ENCODE measurements at regions not wholly inside any gene's neighbourhood (a gene's known extent, or its start where the extent isn't known, plus 50 kb on each side); places are given as distances from the start of the nearest gene placed in this dataset.

GRCh38 chr20:23214903-23215302 lies 128.8 kb upstream of the CD93 start:
- no peaks in the 10 kb centered on the region for H3K27me3 ChIP-seq (ENCODE audit: insufficient read depth, poor library complexity, severe bottlenecking)
- no peaks in the 10 kb centered on the region for H3K4me1 ChIP-seq (ENCODE audit: insufficient read depth, poor library complexity, severe bottlenecking)
- no peaks in the 10 kb centered on the region for H3K36me3 ChIP-seq (ENCODE audit: low read depth)
- no peak for TF ChIP-seq CTCF (IDR thresholded peaks at IDR 0.05; ENCODE audit: poor library complexity, severe bottlenecking)
- no peaks in the 10 kb centered on the region for H3K9me3 ChIP-seq (ENCODE audit: severe bottlenecking)
- H3K27ac ChIP-seq (ENCODE audit: poor library complexity, severe bottlenecking), result no peak overlapping the region
- H3K4me3 ChIP-seq (ENCODE audit: severe bottlenecking), result no peak overlapping the region
- ATAC-seq (ENCODE audit: low read depth) (no peak), DNase-seq (ENCODE audit: low spot score) (no peak)

DNA sequence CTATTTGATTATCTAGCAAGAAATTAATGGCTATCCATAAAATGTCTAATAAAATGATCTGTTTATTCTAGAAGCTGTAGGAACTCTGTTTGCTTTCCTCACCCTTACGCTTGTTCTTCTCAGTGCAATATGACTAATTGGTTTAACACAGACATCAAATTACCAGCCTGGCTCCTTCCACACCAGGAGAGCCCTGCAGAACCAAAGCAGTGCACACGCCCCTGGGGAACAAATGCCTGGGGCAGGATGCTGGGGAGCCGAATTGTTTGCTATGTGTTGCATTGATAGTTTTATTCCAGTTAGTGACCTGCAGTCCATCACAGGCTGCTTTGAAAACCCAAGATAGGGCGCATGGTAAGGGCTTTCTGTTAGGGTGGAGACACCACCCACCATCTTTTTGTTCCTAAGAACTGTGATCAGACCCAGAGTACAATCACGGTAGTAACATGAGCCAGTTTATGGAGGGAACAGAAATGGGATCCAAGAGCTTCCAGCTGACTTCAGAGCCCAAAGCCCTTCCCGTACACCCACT lies 126.4 kb upstream of the CD93 start:
- Histone ChIP-seq H3K36me3 (ENCODE audit: low read depth) (no peaks in the 10 kb centered on the region), H3K9me3 (ENCODE audit: severe bottlenecking) (no peaks in the 10 kb centered on the region), H3K27ac (ENCODE audit: poor library complexity, severe bottlenecking) (no peak overlapping the region), H3K4me3 (ENCODE audit: severe bottlenecking) (no peak overlapping the region), H3K27me3 (ENCODE audit: insufficient read depth, poor library complexity, severe bottlenecking) (no peaks in the 10 kb centered on the region), H3K4me1 (ENCODE audit: insufficient read depth, poor library complexity, severe bottlenecking) (no peaks in the 10 kb centered on the region)
- no peak for DNase-seq (ENCODE audit: low spot score)
- no peak for ATAC-seq (ENCODE audit: low read depth)
- no peak for TF ChIP-seq CTCF (IDR thresholded peaks at IDR 0.05; ENCODE audit: poor library complexity, severe bottlenecking)

- no peaks in the 10 kb centered on the region for H3K36me3 ChIP-seq (ENCODE audit: low read depth)
- no peak overlapping the region for H3K4me3 ChIP-seq (ENCODE audit: severe bottlenecking)
- no peaks in the 10 kb centered on the region for H3K27me3 ChIP-seq (ENCODE audit: insufficient read depth, poor library complexity, severe bottlenecking)
- no peak overlapping the region for H3K27ac ChIP-seq (ENCODE audit: poor library complexity, severe bottlenecking)
- no peaks in the 10 kb centered on the region for H3K9me3 ChIP-seq (ENCODE audit: severe bottlenecking)
- DNase-seq (ENCODE audit: low spot score) (no peak), ATAC-seq (ENCODE audit: low read depth) (no peak)
- H3K4me1 ChIP-seq (ENCODE audit: insufficient read depth, poor library complexity, severe bottlenecking), result no peaks in the 10 kb centered on the region
- no peak for TF ChIP-seq CTCF (IDR thresholded peaks at IDR 0.05; ENCODE audit: poor library complexity, severe bottlenecking)
Measured at GRCh38 chr20:23212011-23212410, 125.9 kb upstream of the CD93 start.

DNA sequence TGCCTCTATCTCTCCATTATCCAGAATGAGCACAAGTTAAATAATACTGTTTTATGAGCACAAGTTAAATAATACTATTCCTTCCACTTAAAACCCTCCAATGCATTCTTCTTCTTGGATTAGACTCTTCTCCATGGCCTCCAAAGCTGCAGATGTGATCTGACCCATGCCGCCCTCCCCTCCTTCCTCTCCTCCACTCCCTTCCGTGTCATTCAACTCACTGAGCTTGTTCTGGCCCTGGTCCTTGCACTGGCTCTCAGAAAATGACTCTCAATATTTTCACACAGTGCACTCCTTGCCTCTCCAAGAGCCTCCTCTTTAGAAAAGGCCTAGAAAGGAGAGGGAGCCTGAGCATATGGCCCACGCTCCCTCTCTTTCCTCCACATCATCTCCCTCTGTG lies 125.0 kb upstream of the CD93 start:
- DNase-seq (ENCODE audit: low spot score), result no peak
- Histone ChIP-seq H3K4me1 (ENCODE audit: insufficient read depth, poor library complexity, severe bottlenecking) (no peaks in the 10 kb centered on the region), H3K27ac (ENCODE audit: poor library complexity, severe bottlenecking) (no peak overlapping the region), H3K9me3 (ENCODE audit: severe bottlenecking) (no peaks in the 10 kb centered on the region), H3K4me3 (ENCODE audit: severe bottlenecking) (no peak overlapping the region), H3K27me3 (ENCODE audit: insufficient read depth, poor library complexity, severe bottlenecking) (no peaks in the 10 kb centered on the region), H3K36me3 (ENCODE audit: low read depth) (no peaks in the 10 kb centered on the region)
- ATAC-seq (ENCODE audit: low read depth), result no peak
- TF ChIP-seq CTCF (IDR thresholded peaks at IDR 0.05; ENCODE audit: poor library complexity, severe bottlenecking), result no peak

GRCh38 chr20:23207826-23208540 lies 121.9 kb upstream of the CD93 start:
- no peak overlapping the region for H3K27ac ChIP-seq (ENCODE audit: poor library complexity, severe bottlenecking)
- no peaks in the 10 kb centered on the region for H3K27me3 ChIP-seq (ENCODE audit: insufficient read depth, poor library complexity, severe bottlenecking)
- ATAC-seq (ENCODE audit: low read depth), result no peak
- H3K36me3 ChIP-seq (ENCODE audit: low read depth), result no peaks in the 10 kb centered on the region
- no peaks in the 10 kb centered on the region for H3K9me3 ChIP-seq (ENCODE audit: severe bottlenecking)
- DNase-seq (ENCODE audit: low spot score), result no peak
- H3K4me3 ChIP-seq (ENCODE audit: severe bottlenecking), result no peak overlapping the region
- H3K4me1 ChIP-seq (ENCODE audit: insufficient read depth, poor library complexity, severe bottlenecking), result no peaks in the 10 kb centered on the region
- no peak for TF ChIP-seq CTCF (IDR thresholded peaks at IDR 0.05; ENCODE audit: poor library complexity, severe bottlenecking)

Data from RWPE2 (cell line).